ENCODE measurements at regions not wholly inside any gene's neighbourhood (a gene's known extent, or its start where the extent isn't known, plus 50 kb on each side); places are given as distances from the start of the nearest gene placed in this dataset.

DNA sequence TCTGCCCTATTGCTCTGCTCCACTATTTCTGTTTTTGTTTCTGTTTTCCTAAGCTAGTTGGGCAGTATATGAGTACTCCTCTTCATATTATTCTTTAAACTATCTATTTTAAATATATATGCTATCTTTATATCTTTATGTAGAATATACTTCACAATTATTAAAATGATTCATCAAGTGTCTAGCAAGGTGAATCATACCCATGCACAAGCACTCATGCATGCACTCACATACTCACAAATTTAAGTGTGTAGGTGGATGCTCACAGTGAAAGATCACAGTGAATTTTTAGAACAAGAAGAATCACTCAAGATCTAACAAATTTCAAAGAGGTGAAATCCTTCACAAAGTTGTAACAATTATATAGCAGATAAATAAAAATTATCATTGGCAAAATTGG is 435.6 kb upstream of the SLITRK5 start:
- H3K9me3 ChIP-seq (ENCODE audit: control insufficient read depth, low read depth, low read length) = no peaks in the 10 kb centered on the region
- H2BK5ac ChIP-seq (ENCODE audit: insufficient read length, low read length) = no peak overlapping the region
- H3K56ac ChIP-seq (ENCODE audit: insufficient read length, low read depth, low read length) = no peak overlapping the region
- no peak overlapping the region for H4K8ac ChIP-seq (replicated peaks; ENCODE audit: insufficient read length, low read depth, low read length)
- H3T11ph ChIP-seq (ENCODE audit: low read length) = no peak overlapping the region
- H3K9me3 Mint-ChIP-seq = peaks cover 0 to 4% of the 10 kb centered on the region in 2 experiments; a peak in 1 of 5 replicates
- H3K27ac Mint-ChIP-seq = no peak overlapping the region
- no peak overlapping the region for H2BK20ac ChIP-seq (ENCODE audit: low read depth, low read length, poor library complexity, severe bottlenecking)
- H3K36me3 Mint-ChIP-seq (ENCODE audit: insufficient read depth in 1 of 3, low read depth in 3 of 3) = no peaks in the 10 kb centered on the region
- no peaks in the 10 kb centered on the region for H3K27me3 Mint-ChIP-seq (ENCODE audit: low read depth)
- TF ChIP-seq CTCF (conservative IDR thresholded peaks at IDR 0.05) = no peak
- no peak overlapping the region for H3K23ac ChIP-seq (ENCODE audit: insufficient read length, low read depth, low read length)
- no peak overlapping the region for H3K4me3 Mint-ChIP-seq
- H3K27ac ChIP-seq (ENCODE audit: insufficient read length, low read depth, low read length) = no peak overlapping the region
- no peak overlapping the region for H2AFZ ChIP-seq (ENCODE audit: low read length)
- DNase-seq = no peak
- no peak overlapping the region for H2BK12ac ChIP-seq (ENCODE audit: insufficient read length, low read depth, low read length)
- no peaks in the 10 kb centered on the region for H4K20me1 ChIP-seq (ENCODE audit: control insufficient read depth, insufficient read depth, insufficient read length)
- H4K91ac ChIP-seq (ENCODE audit: insufficient read length, low read depth, low read length) = no peak overlapping the region
- no peak overlapping the region for H2AK5ac ChIP-seq (ENCODE audit: insufficient read length, low read length)
- no peaks in the 10 kb centered on the region for H3K23me2 ChIP-seq (ENCODE audit: insufficient read length, low read depth, low read length, poor library complexity, severe bottlenecking)
- H2BK120ac ChIP-seq (ENCODE audit: low read depth, low read length, poor library complexity, severe bottlenecking) = no peak overlapping the region
- H3K18ac ChIP-seq (ENCODE audit: insufficient read length, low read depth, low read length) = no peak overlapping the region
- H3K79me1 ChIP-seq (ENCODE audit: insufficient read depth, low read depth, low read length, poor library complexity, severe bottlenecking) = no peaks in the 10 kb centered on the region
- H2BK15ac ChIP-seq (ENCODE audit: low read depth, low read length) = no peak overlapping the region
- H4K5ac ChIP-seq (ENCODE audit: insufficient read length, low read depth, low read length) = no peak overlapping the region
- H3K4ac ChIP-seq (ENCODE audit: low read depth, low read length) = no peak overlapping the region
- H3K4me1 Mint-ChIP-seq = no peaks in the 10 kb centered on the region
- H3K4me2 ChIP-seq (ENCODE audit: insufficient read depth, insufficient read length, low read length) = no peak overlapping the region
- H3K27me3 ChIP-seq (ENCODE audit: insufficient read depth, low read length) = no peaks in the 10 kb centered on the region
- no peak overlapping the region for H3K9ac ChIP-seq (ENCODE audit: extremely low read depth, insufficient read length, low read length)
- H3K79me2 ChIP-seq (ENCODE audit: insufficient read depth, low read length) = no peaks in the 10 kb centered on the region
- no peak overlapping the region for H3K14ac ChIP-seq (ENCODE audit: insufficient read depth, low read length)
- no peaks in the 10 kb centered on the region for H3K4me1 ChIP-seq (ENCODE audit: insufficient read depth, low read length)

Data from H9 (cell line).